Hematopoietic multipotent progenitor cell treated with erythropoietin and hydrocortisone succinate and interleukin-3 and kit ligand, for 6 days (in vitro differentiated cells): ENCODE measurements at regions not wholly inside any gene's neighbourhood (a gene's known extent, or its start where the extent isn't known, plus 50 kb on each side); places are given as distances from the start of the nearest gene placed in this dataset.
"Not testable (repeated sequence)": the region's sequence is repeated elsewhere in the genome, so short reads cannot be mapped to it uniquely, and the experiment has no call there.

Experiments
- DNase-seq: peaks from one replicate; pipeline ENCODE4 v3.0.0-alpha.2; 2015

- DNase-seq: not testable (repeated sequence)
Measured at GRCh38 chr2:83089051-83089450, 1370.0 kb downstream of the SUCLG1 start.

DNA sequence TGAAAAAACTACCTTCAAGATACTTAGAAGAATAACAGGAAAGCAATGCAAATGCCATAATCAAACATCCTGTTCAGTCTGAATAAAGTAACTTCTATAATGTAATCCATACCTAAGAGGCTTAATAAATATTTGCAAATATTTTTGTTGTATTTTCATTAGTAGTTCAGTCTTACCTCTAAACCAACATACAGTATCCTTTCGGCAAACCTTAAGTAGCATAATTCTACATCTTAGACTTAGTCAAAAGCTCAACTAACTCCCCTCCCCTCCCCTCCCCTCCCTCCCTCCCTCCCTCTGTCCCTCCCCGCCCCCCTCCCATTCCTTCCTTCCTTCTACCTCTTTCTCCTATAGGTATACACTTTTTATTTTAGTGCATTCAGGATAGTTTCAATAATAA, 1373.2 kb downstream of the SUCLG1 start:
- no peak for DNase-seq

- peak; percentile 21 for DNase-seq
Measured at GRCh38 chr2:83081826-83082690, 1377.0 kb downstream of the SUCLG1 start.

DNA sequence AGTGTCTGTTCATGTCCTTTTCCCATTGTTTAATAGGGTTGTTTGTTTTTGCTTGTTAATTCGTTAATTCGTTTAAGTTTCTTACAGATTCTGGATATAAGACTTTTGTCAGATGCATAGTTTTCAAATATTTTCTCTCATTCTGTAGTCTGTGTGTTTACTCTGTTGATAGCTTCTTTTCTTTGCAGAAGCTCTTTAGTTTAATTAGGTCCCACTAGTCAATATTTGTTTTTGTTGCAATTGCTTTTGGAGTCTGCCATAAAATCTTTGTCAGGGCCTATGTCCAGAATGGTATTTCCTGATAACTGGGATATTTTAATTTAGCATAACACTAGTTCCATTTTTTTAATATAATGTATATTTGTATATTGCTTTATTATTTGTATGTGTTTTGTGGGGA, 1380.1 kb downstream of the SUCLG1 start:
- DNase-seq: no peak

GRCh38 chr2:83072767-83073166, 1386.3 kb downstream of the SUCLG1 start:
- no peak for DNase-seq

DNA sequence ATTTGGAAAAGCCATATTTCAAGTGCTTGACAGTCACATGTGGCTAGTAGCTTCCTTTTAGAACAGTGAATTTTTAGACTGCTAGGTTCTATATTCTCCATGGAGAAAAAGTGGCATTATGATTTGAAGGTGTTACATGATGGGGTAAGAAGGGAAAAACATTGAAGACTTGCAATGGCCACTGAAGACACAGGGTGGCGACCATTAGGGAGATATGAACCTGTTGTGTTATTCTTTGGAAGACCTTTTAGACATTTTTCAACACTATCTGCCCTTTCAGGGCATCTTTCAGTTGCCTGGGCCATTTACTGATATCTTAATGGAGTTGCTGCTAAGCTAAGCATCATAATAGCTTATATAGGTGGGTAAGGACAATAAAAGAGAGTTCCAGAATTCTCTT, 1387.2 kb downstream of the SUCLG1 start:
- DNase-seq: no peak

DNA sequence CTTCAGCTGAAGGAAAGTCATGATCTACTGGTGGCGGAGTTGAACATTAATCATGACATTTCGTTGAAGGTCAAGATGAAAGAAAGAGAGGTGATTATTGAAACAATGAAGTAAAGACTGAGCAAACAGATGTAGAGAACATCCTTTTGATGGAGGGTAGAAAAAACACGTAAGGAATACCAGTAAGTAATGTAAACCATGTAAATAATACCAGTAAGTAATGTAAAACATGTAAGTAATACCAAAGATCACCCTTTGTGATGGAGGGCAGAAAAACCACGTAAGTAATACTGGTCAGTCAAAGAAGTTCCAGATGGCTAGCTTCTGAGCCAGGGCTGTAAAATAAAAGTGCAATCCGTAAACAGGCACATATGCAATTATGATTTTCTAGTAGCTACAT, 1387.7 kb downstream of the SUCLG1 start:
- no peak for DNase-seq

DNA sequence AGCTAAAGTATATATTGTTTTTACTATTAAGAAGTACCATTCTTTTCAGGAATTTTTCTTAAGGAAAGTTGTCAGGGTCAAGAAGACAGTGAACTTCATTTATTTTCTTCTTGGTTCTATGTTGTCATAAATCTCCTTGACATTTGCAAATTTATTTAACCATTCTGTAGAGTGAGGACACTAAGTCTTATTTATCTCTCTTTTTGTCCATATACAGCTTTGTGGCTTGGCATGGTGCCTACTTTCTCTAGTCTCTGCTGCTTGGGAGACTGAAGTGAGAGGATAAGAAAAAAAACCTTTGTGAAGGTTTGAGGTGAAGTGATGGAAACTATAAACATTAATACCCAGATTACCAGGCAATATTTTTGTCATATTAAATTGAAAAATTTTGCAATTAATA, 1389.4 kb downstream of the SUCLG1 start:
- DNase-seq: peak; percentile 63

- DNase-seq: no peak
Measured at GRCh38 chr2:83068714-83069113, 1390.4 kb downstream of the SUCLG1 start.

DNA sequence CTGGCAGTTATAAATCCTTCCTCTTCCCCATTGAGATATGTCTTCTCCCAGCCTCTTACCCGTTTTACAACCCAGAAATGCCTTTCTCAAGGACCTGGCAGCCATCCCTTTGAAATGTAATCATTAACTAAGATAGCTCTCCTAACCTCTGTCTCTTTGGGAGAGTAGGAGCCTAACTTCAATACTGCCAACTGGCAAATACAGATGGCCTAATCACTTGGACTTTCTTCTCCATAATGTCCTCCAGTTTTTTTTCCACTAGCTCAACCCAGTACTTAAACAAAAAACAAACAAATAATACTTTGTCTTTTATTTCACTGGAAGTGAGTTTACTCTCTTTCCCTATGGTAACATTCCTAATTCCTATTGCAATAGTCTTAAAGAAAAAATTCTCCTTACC, 1391.1 kb downstream of the SUCLG1 start:
- DNase-seq: no peak

GRCh38 chr2:83063933-83064332, 1395.1 kb downstream of the SUCLG1 start:
- DNase-seq: no peak

- DNase-seq: no peak
Measured at GRCh38 chr2:83063511-83063910, 1395.6 kb downstream of the SUCLG1 start.

DNA sequence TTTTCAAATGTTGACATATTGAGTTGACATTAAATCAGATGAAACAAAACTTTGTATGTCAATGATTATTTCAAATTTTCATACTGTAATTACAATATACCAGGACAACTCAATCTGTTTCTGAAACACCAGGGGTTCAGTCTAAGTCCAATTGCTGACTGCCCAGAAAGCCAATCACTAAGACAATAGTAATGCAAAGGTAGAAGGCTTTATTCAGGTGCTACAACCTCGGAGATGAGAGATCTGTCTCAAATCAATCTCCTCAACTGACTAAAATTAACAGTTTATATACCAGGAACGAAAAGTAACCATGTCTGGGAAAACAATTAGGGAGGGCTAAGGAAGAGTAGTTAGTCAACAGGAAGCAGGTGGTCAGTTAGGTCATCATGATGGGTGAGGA, 1400.4 kb downstream of the SUCLG1 start:
- DNase-seq: no peak

GRCh38 chr2:83055376-83056010, 1403.6 kb downstream of the SUCLG1 start:
- DNase-seq: no peak

- DNase-seq: no peak
Measured at GRCh38 chr2:83054751-83055150, 1404.3 kb downstream of the SUCLG1 start.

GRCh38 chr2:83051538-83052170, 1407.4 kb downstream of the SUCLG1 start:
- DNase-seq: no peak

DNA sequence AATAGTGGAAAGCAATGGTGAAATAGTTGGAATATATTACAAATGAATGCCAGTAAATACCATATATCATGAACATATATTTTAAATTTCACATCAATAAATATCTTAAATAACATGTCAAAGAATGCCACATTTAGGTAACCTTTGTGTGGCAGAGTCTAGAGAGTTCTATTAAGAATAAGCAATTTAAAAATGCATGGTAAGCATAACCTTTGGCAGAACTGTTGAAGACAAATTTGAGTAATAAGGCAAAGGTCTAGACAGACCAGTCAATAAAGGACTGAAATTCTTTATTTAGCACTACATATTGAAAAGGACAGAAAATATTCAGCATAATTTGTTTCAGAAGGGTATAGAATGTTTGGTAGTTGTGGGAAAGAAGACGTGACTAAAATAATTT, 1417.0 kb downstream of the SUCLG1 start:
- no peak for DNase-seq

GRCh38 chr2:83022631-83023210, 1436.4 kb downstream of the SUCLG1 start:
- no peak for DNase-seq

DNA sequence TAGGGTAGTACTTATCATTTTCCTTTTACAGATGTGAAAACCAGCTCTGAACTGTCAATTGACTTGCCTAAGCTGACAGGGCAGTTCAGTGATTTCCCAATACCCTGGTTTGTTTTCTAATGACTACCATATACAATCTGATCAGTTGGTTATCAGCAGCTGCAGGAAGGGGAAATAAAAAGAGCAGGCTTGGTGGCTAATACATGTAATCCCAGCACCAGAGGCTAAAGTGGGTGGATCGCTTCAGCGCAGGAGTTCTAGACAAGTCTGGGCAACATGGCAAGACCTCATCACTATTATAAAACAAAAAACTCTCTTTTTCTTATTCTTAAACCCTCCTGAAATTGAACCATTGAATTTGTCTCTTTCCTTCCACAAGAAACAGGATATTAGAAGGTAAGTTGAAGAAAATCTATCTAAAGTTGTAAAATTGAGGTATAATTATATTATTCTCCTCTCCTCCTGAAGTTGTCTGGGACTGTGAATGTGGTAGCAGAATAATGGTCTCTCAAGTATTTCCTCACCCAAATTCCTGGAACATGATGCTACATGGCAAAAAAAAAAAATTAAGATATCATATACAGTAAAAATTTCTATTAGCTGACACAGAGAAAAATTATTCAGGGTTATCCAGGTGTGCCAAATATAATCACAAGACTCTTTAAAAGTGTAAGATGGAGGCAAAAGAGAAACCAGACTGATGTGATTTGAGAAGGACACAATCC, 1441.6 kb downstream of the SUCLG1 start:
- peak; percentile 4 for DNase-seq

DNA sequence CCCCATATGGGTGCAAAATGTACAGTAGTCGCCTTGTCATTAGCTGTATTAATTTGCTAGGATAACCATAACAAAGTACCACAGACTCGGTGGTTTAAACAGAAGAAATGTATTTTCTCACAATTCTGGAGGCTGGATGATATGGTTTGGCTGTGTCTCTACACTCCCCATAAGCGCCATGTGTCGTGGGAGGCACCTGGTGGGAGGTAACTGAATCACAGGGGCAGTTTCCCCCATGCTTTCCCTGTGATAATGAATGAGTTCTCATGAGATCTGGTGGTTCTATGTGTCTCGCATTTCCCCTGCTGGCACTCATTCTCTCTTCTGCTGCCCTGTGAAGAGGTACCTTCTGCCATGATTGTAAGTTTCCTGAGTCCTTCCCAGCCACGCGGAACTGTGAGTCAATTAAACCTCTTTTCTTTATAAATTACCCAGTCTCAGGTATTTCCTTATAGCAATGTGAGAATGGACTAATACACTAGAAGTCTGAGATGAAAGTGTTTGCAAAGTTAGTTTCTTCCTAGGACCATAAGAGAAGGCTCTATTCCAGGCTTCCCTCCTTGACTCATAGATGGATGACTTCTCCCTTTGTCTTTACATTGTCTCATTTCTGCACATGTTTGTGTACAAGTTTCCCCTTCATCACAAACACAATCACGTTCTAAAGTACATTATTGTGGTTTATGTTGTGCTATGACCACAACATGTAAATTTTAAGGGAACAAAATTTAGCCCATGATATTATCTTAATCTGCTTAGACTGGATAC, 1442.6 kb downstream of the SUCLG1 start:
- peak; percentile 1 for DNase-seq

DNA sequence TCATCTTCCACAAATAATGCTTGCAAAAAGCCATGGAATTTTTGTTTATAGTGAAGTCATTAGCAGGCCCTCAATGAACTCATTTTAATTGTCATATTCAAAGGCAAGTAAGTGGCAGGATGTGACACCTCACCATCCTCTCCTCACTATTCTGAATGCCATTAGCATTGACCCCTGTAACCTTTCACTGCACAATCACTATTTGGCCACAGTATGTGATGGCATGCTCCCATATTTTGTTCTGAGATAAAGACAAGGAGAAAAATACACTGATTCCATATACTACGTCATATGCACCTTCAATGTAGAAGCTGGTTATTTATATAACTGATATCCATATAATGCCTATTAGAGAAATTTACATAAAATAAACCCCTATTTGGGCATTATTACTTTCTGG, 1443.2 kb downstream of the SUCLG1 start:
- no peak for DNase-seq

DNA sequence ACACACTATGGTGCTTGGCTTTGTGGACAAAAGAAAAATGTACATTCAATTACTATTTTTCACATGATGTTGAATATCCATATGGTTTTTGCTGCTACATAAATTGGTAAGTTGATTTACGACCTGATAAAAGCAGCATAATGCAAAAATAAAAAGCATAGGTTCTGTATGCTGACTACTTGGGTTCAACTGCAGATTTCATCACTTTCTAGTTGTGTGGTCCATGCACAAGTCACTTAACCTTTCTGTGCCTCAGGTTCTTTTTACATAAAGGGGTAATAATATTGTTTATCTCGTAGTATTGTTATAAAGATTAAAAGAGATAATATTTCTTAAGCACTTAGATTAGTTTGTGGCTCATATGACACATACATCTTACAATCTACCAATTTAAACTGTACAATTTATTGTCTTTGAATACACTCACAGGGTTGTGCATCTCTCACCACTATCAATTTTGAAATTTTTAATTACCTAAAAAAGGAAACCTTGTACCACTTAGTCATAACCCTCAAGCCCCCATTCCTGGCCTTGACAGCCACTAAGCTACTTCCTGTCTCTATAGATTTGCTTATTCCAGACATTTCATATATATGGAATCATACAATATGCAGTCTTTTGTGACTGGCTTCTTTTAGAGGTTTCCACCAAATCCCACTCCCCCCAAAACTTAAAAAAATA, 1443.9 kb downstream of the SUCLG1 start:
- no peak for DNase-seq
